ENCODE measurements at regions not wholly inside any gene's neighbourhood (a gene's known extent, or its start where the extent isn't known, plus 50 kb on each side); places are given as distances from the start of the nearest gene placed in this dataset.

GRCh38 chr4:43587758-43588157, 695.2 kb downstream of the GRXCR1 start:
- no peak for TF ChIP-seq RBM39 (optimal IDR thresholded peaks at IDR 0.05; ENCODE audit: low read depth, low read length)
- H4K20me1 ChIP-seq (replicated peaks; ENCODE audit: control insufficient read depth, insufficient read depth, low read length) = no peaks in the 10 kb centered on the region
- ChIA-PET POLR2A (no interaction called here), CTCF (ENCODE audit: low intra/inter-chr PET ratio) (no interaction called here)
- no peak overlapping the region for H3K4me2 ChIP-seq (ENCODE audit: insufficient read depth, low read length)
- in situ Hi-C loops (cut with MboI) = no loop called here
- H3K79me2 ChIP-seq (ENCODE audit: control insufficient read depth, insufficient read depth, low read length) = no peaks in the 10 kb centered on the region
- no TSS peak for BruUV-seq (replicated peaks)
- 0% methylated on average over 8 of the region's 8 CpGs for WGBS (ENCODE audit: insufficient coverage, low coverage, missing lambda C conversion rate)
- no peak overlapping the region for H2AFZ ChIP-seq (ENCODE audit: low read depth, low read length)
- ATAC-seq (no peak), FAIRE-seq (no peak), DNase-seq (ENCODE audit: extremely low read depth in 1 of 4, low spot score in 3 of 4) (no peak)
- H3K4me3 ChIP-seq = no peak overlapping the region
- no peaks in the 10 kb centered on the region for H3K27me3 ChIP-seq (ENCODE audit: control insufficient read depth in 2 of 2, insufficient read depth in 2 of 2, low read length in 2 of 2)
- no peaks in the 10 kb centered on the region for H3K36me3 ChIP-seq (ENCODE audit: control insufficient read depth, insufficient read depth, low read length)
- H3K9me3 ChIP-seq (replicated peaks; ENCODE audit: control insufficient read depth, insufficient read depth, low read depth, low read length) = no peaks in the 10 kb centered on the region; the same call in 1 of the 2 replicates
- H3K4me1 ChIP-seq (replicated peaks in 1 of 2; ENCODE audit: control insufficient read depth in 2 of 2, insufficient read depth in 2 of 2, low read length in 2 of 2) = no peaks in the 10 kb centered on the region
- intact Hi-C loops (cut with micrococcal nuclease) = no loop called here
- H3K9me1 ChIP-seq (ENCODE audit: control insufficient read depth, insufficient read depth, low read length) = no peaks in the 10 kb centered on the region
- no peak overlapping the region for H3K9ac ChIP-seq (ENCODE audit: insufficient read depth in 1 of 2, low read depth in 2 of 2, low read length in 2 of 2)
- no peak overlapping the region for H3K27ac ChIP-seq (ENCODE audit: extremely low read depth, low read depth, low read length)

GRCh38 chr4:43607400-43607799, 714.9 kb downstream of the GRXCR1 start:
- H2AFZ ChIP-seq (ENCODE audit: low read depth, low read length) = no peak overlapping the region
- no peaks in the 10 kb centered on the region for H3K27me3 ChIP-seq (ENCODE audit: control insufficient read depth in 2 of 2, insufficient read depth in 2 of 2, low read length in 2 of 2)
- DNase-seq (ENCODE audit: extremely low read depth in 1 of 4, low spot score in 3 of 4) (no peak), ATAC-seq (no peak), FAIRE-seq (no peak)
- no peak overlapping the region for H3K9ac ChIP-seq (ENCODE audit: insufficient read depth in 1 of 2, low read depth in 2 of 2, low read length in 2 of 2)
- intact Hi-C loops (cut with micrococcal nuclease) = no loop called here
- POLR2A ChIA-PET = no interaction called here
- TF ChIP-seq JUNB (CRISPR knock-in tag; conservative IDR thresholded peaks at IDR 0.05) (no peak), ZFP30 (CRISPR knock-in tag; IDR thresholded peaks at IDR 0.05; ENCODE audit: borderline replicate concordance) (no peak), USF1 (CRISPR knock-in tag; IDR thresholded peaks at IDR 0.05) (no peak), MTA1 (IDR thresholded peaks at IDR 0.05; ENCODE audit: borderline replicate concordance) (no peak), CBFB (CRISPR knock-in tag; IDR thresholded peaks at IDR 0.05) (no peak), ZSCAN29 (IDR thresholded peaks at IDR 0.05) (no peak), CBFA2T2 (conservative IDR thresholded peaks at IDR 0.05) (no peak)
- no peak overlapping the region for H3K27ac ChIP-seq (ENCODE audit: extremely low read depth, low read depth, low read length)
- H3K9me3 ChIP-seq (replicated peaks; ENCODE audit: control insufficient read depth, insufficient read depth, low read depth, low read length) = no peaks in the 10 kb centered on the region
- in situ Hi-C loops (cut with MboI) = no loop called here
- H3K4me3 ChIP-seq = no peak overlapping the region
- no peaks in the 10 kb centered on the region for H3K36me3 ChIP-seq (ENCODE audit: control insufficient read depth, insufficient read depth, low read length)
- H3K4me1 ChIP-seq (replicated peaks in 1 of 2; ENCODE audit: control insufficient read depth in 2 of 2, insufficient read depth in 2 of 2, low read length in 2 of 2) = no peaks in the 10 kb centered on the region
- CTCF ChIA-PET (ENCODE audit: low intra/inter-chr PET ratio) = no interaction called here
- no peak overlapping the region for H3K4me2 ChIP-seq (ENCODE audit: insufficient read depth, low read length)
- H3K9me1 ChIP-seq (ENCODE audit: control insufficient read depth, insufficient read depth, low read length) = no peaks in the 10 kb centered on the region
- no peaks in the 10 kb centered on the region for H4K20me1 ChIP-seq (replicated peaks; ENCODE audit: control insufficient read depth, insufficient read depth, low read length)
- no peaks in the 10 kb centered on the region for H3K79me2 ChIP-seq (ENCODE audit: control insufficient read depth, insufficient read depth, low read length)
- no TSS peak for BruUV-seq (replicated peaks)
